ENCODE measurements at regions not wholly inside any gene's neighbourhood (a gene's known extent, or its start where the extent isn't known, plus 50 kb on each side); places are given as distances from the start of the nearest gene placed in this dataset.

DNA sequence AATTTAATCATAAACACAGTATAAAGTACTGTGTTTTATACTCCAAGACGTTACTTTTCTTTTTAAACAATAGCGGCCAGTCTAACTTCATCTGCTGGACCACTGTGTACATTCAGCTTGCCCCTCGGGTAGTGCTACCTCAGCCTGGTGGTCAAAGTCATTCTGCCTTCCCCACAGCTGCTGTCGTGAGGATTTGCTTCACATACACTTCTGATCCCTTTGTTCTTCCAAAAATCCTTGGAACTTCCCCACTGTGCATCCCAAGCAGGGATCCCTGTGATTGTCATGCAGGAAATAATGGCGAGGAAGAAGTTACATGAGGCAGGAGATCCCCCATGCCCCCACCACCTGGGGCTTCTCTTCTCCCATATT lies 234.9 kb upstream of the STARD13 start:
- DNase-seq = no peak

DNA sequence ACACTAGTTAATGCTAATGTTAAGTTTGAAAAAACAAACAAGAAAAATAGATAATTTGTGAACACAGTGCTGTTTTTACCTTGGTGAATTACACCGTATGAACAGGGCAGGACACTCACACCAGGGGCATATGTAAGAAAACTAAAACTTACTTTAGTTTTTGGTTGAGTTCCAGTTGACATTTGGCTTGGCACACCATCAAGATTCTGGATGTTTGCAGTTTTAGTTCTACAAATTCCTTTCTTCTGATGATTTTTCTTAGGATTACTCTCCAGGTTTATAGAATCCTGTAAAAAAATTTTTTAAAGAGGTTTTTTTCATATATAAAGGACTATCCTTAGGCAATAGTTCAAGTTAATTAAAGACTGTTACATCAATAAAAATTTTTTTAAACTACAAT lies 238.5 kb upstream of the STARD13 start:
- no peak for DNase-seq

DNA sequence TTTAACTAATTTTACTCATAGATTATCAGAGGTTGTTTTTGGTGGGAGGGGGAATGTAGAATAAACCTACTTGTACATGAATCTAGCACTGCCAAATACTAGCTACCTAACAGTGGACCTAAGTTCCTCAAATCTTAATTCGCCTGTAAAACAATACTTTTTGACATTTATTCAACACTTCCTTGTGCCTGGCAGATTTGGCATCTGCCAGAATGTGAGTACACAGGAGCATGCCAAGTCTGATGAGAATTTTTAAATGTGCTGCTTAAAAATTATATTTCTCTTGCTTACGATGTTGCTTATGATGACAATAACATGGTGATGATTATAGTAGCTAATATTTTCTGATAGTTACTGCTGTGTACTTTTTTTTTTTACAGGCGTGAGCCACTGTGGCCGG lies 240.2 kb upstream of the STARD13 start:
- DNase-seq = no peak

DNA sequence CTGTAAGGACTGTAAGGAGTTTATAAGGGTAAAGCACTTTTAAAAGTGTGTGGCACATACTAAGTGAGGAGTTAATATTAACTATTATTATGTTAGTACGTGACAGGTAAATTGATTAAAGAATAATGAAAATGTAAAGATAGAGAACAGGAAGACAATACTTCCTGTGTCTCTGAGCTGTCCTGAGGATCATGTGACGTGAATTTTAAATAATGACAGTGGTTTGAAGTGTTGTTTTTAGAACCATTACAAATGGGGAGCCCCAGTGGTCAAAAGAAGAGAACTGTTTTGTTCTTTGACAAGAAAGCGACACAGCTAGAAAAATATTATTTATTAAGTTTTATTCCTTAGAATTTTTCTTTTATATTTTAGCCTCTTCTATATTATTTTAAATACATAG lies 241.2 kb upstream of the STARD13 start:
- DNase-seq = no peak

DNA sequence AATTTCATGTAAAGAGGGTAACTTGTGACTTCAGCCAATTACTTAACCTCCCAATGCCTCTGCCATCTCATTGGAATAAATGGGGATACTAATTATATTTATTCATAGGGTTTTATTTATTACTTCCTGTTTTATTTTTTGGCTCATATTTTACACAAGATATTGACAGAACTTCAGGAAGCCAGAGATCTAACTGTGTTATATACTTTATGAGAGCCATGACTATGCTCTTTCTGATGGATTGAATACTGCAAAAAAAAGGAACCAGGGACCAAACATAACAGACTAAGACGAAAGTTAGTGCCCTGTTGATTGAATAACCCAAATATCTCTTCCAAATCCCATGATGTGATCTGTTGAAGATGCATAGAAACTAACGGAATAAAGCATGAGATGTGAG lies 243.3 kb upstream of the STARD13 start:
- no peak for DNase-seq

DNA sequence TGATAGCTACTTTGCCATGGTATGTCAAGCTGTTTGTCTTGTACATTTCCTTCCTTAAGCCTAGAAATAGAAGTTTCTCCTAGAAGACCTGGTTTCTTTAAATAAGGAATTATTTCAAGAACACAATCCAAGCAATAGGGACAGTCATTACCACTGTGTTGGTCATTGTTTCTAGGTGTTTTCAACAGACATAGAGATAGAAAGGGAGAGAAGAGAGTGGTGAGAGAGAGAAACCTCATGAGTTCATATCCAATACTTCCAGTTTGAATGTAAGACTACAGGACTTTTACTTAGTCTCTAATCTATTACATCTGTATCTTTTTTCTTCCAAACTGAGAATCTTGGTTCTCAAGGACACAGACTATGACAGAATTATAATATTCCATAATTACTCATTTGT lies 245.9 kb upstream of the STARD13 start:
- DNase-seq = no peak

DNA sequence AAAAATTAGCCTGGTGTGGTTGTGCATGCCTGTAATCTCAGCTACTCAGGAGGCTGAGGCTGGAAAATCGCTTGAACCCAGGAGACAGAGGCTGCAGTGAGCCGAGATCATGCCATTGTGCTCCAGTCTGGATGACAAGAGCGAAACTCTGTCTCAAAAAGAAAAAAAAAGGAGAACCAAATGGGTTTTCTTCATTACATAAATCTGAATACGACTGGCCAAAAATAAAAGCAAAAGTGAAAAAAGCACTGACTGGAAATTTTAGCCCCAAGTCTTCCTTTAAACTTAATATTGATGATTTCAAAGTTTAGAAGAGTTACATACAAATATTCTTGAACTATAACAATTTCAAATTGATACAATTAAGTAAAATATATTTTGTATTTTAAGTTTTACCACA lies 249.5 kb upstream of the STARD13 start:
- DNase-seq = no peak

DNA sequence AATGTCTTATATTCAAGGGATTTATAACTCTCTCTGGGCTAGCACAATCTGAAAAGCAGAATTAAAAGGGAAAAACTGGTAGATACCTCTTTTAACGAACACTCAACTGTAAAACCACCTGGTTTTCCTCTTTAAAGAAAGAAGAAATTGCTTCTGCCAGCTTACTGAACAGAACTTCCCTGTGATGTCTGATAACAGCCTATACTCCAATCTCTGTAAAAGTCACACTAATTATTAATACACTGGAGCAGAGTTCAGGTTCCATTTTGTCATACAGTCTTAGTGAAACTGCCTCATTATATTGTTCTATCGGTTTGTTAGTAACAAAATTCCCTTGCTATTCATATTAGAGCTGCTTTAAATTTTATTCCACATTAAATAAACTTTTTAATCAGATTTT lies 251.0 kb upstream of the STARD13 start:
- no peak for DNase-seq

DNA sequence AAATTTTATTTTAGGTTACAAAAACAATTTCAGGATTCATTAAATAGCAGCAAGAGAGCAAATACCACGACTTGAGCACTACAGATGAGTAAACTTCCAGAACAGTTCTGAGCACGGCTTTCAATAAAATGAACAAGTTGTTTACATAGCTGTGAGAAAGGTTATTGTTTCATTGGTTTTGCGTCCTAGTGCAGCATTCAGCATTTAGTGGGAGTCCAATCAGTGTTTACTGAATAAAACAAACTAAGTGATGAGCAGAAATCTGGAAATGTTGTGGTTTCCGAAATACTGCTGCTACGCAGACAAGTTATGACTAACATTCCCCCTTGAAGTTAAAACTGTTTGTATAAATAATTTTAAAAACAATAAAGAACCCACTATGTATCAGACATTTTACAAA lies 251.5 kb upstream of the STARD13 start:
- no peak for DNase-seq

DNA sequence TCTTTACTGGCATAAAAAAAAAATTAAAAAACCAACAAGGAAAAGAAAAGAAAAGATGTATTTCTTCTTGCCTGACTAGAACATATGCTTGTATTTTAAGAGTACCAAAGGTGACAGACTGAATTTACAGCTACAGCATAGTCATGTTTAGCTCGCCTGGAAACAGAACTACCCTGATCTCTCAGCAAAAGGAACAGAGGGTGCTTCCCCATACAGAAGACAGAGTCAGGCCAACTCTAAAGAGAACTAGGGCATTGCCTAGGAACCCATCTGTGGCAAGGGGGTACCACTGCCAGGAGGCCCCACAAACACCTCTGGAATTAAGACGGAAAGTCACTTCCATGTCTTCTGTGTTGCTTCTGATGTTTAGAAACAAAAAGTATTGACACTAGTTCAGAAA lies 252.1 kb upstream of the STARD13 start:
- no peak for DNase-seq

DNA sequence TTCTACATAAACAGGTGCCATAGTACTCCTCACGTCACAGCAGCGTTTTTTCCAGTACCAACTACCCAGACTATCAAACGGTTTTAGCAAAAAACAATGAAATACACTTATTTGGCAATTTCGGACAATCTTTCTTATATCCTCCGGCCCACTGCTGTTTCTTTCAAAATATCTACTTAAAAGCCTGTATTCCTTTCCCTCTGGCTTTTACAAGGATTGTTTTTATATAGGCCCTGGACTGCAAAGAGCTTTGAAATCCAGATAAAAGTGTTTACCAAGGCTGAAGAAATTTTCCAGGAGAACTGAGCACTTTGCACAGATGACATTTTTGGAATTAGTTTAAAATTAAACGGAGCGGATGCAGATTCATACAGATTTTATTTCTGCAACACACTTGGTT lies 255.9 kb upstream of the STARD13 start:
- DNase-seq = no peak

DNA sequence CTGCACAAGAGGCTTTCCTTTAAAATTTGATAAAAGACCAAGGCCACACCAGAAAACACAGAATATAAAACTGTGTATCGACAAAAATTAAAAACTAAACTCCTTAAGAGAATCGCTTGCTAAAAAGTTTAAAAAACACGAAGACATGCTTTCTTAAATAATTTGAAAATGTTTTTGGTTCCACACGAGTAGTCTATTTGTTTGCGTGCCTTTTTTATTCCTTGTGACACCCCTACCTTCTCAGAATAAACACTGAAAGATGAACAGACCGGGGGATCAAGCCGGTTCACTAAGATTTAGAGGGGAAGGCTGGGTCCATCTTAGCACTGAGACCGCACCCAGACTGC lies 256.4 kb upstream of the STARD13 start:
- no peak for DNase-seq

DNA sequence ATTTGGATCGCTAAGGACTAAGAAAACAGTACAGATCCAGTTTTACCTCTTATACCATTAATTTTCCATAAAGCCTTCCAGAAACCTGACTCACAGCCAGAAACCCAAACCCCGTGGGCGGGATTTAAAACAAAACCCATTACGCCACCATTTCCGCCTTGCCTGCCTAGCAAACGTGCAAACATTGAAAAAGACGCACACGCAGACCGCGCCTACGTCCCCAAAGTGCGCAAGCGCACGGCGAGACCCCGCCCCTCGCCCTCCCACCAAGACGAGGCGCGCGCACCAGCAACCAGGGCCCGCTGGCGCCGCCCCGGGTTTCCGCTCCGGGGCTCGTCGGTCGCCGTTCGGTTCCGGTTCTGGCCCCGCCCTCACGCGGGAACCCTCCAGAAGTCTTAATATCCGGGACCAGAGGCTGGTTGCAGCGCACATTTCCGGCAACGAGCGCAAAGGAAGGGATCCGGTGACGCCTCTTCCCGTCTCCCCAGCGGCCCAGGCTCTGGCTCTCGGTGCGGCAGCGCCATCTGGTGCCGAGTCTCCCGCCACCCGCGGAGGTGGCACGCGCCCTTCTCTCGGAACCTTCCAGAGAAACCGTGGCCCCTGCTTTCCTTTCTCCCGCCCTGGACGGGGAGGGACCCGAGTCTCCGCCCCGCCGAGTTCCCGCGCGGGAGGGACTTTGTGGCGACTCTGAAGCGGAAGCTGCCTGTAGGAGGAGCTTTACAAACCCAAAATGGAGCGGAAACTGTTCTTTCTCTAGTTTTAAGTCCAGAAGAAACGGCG lies 256.9 kb upstream of the STARD13 start:
- peak; percentile 85 to 90 for DNase-seq

DNA sequence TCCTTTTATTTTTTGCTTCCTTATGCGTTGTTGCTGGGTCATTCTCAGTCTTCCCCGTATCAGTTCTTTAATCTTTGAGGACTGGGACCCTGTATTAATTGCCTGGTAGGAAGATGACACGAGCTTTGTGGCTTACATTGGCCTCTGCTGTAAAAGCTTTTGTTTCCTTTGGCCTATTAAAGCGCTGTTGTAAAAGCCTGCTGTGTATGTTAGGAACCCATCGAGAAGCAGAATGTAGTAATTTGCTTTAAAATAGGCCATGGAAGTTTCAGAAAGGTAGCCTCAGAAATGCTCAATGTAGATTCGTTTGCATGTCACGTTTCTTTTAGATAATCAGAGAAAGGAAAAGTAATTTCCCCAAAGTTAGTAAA lies 257.5 kb upstream of the STARD13 start:
- no peak for DNase-seq

DNA sequence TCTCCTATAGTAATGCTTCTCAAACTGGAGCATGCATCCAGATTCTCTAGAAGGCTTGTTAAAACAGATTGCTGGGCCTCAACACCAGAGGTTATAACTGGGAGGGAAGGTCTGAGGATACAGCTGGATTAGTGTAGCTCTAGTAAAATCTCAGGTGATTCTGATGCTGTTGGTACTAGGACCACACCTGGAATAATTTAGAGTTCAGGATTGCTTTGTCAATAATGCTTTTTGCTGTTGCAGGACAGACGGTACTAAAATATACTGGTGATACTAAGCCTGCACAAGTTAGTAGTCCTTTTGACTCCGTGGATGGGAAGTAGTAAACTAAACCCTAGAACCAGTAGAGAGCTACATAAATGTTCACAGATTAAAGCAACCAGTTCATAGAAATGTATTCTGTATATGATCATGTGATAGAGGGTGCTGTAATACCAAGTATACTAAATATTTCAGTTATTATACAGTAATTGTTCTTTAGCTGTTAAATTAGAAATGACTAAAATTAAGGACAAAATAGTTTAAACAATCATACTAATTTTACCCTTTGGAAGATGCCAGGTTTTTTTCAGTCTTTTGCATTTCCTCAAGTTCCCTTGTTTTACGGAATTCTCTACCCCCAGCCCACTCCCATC lies 258.2 kb upstream of the STARD13 start:
- DNase-seq = no peak

DNA sequence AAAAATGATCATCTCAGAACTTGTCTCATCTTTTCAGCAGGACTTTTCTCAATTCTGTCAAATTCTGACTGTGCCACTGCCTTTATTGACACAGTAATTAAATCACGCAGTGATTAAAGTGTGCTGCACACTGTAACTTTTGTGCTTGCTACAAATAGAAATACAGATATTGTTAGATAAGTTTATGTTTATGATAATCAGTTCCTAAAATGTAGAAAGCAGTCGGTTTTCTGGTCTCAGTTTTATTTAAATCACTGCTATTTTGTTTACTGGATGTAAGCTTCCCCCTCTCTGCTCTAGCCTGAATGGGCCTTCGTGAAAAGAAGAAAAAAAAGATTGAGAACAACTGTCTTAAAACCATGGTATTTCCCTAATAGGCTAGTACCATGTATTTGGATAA lies 258.8 kb upstream of the STARD13 start:
- DNase-seq = no peak

DNA sequence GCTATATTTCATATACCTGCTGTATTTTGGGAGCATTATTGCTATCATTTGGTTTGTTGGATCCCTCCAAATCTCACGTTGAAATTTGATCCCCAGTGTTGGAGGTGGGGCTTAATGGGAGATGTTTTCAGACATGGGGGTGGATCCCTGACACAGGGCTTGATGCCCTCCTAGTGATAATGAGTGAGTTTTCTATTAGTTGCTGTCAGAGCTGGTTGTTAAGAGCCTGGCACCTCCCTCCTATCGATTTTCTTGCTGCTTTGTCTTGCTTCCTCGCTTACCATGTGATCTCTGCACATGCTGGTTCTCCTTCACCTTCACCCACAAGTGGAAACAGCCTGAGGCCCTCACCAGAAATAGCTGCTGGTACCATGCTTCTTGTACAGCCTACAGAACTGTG lies 259.9 kb upstream of the STARD13 start:
- DNase-seq = no peak

DNA sequence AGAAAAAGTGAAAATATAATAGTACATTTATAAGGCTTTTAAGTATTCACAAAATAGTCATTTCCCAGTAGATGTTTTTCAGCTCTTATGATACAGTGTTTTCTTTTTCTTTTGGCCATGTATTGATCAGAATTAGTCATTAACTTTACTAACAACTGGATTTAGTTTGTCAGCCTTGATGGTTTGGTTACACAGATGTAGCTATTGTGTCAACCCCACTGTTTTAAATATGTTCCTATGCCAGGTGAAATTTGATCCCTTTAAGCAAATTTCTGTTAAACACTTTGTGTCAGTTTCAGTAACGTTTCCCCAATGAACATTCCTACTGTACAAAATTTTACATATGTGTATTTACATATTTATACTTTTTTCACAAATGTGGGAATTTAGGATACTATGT lies 261.5 kb upstream of the STARD13 start:
- DNase-seq = no peak

DNA sequence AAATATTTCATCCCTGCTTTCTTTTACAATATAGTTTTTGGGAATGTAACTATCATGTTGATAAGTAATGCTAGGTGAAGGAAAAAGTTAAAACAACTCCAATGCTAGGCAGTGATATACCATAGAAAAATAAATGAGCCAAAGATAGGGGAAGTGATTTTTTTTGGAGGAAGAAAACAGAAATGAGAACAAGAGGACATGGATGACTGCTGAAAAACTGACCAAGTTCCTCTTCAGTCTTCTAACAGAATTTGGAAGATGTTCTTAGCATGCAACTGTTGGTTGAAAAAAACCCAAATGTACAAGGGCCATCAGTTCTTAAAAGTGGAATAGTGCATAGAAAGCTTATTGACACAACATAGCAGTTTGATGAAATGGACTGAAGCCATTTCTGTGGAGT lies 262.5 kb upstream of the STARD13 start:
- no peak for DNase-seq

DNA sequence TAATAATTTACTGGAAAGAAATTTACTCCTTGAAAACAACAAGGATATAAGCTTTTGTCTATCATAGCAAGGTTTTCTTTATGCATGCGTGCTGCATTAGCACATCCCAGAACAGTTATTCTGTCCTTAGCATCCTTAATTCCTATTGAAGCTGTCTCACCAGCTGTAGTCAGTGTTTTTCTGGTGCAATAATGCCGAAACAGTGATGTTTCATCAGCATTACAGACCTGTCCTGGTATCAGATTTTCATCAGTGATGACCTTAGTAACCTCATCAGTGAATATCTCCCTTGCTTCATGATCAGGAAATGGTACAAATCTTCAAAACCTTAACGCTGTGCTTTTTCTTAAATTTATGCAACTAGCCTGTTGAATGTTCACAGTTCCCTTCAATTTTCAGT lies 264.7 kb upstream of the STARD13 start:
- no peak for DNase-seq

DNA sequence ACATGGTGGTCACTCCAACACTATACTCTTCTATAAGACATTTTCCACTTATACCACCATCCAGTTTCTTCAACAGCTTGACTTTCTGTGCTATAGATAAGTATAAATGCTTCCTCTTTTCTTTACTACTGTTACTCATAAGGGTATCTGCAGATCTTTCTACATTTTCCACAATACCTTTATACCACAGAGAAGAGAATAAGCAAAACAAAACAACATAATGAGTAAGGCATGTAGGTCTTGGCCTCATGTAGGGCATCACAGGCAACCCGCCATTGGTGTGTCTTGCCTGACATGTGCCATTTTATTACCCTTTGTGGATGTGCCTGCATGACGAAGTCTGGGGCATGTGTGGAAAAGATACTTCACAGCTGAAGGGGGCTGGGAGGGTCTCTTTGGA lies 265.3 kb upstream of the STARD13 start:
- DNase-seq = no peak

DNA sequence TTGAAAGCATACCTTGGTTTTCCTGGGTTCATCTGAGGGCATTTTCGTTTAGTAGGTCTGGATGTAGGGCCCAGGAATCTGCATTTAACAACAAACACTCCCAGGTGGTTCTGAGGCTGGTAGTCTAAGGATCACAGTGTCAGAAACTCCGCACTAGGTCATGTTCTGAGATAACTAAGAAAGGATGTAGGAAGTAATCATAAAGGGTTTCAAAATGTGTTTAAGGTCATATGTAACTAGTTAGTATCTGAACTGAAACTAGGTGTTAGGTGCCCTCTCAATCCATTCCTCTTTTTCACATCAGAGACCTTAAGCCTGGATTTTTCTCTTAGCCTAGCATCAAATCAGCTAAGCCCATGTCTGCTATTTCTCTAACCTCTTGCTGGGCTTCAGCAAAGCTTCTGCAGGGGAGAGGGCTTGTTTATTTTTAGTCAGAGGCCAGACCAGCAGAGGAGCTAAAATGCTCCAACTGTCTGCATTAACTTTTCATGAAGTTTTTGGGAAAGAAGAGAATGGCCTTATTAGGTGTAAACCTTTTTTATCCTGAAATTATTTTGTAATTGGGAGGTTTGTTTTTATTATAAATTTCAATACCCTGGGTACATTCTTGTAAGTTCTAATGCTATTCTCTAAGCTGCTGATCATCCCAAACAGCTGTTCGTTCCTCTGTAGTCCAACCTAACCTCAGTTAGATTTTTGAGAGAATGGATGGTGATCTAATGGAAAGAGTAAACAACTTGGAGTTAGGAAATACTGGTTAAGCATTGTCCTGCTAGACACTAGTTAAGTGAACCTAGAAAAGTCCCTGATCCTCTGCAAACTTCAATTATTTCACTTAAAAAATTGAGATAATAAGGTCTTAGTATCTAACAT lies 262.8 kb upstream of the RFC3 start:
- DNase-seq = no peak

DNA sequence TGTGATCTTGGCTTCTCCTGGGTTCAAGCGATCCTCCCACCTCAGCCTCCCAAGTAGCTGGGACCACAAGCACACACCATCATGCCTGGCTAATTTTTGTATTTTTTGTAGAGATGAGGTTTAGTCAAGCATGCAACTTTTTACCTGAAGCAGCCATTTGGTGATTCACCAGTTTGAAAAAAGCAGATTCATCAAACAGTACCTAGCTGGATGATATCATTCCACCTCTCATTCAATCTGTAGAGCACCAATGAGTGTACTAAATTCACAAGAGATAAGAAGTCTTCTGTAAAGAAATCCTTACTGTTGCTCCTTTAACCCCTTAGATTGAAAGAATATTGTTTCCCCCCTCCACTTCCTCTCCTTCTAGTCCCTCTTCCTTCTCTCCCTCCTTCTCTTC lies 261.1 kb upstream of the RFC3 start:
- no peak for DNase-seq

DNA sequence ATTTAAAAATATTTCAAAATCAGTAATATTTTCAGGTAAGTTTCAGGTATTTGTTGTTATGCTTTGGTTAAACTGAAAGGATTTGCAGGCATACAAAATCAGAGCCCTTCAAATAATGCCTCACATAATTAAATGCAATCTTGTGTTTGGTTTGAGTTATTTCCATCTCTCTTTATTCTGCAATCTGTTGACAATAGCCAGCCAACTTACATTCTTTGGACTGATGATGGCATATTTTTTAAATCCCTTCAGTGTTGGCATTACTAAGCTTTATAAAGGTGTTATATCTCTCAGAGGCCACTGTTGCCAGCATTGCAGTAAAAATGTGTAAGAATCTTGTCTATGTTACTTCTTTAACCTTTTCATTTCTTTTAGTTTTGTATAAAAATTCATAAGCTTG lies 257.2 kb upstream of the RFC3 start:
- DNase-seq = no peak

Measured in cerebellar nuclear complex (tissue), 1 donor.